ENCODE measurements at regions not wholly inside any gene's neighbourhood (a gene's known extent, or its start where the extent isn't known, plus 50 kb on each side); places are given as distances from the start of the nearest gene placed in this dataset.
A peak's percentile ranks its signal among the peaks of the same experiment; 100 is the strongest.

- Mint-ChIP-seq H3K9me3 (no peaks in the 10 kb centered on the region), H3K27me3 (no peaks in the 10 kb centered on the region), H3K36me3 (no peaks in the 10 kb centered on the region), H3K27ac (peak overlapping the region; percentile 24 to 96 (median 66)), H3K4me1 (peaks cover 39 to 68% (median 55%) of the 10 kb centered on the region in 4 donors), H3K4me3 (peak overlapping the region in 4 of 8 donors; percentile 14 to 93 (median 50))
- ChIA-PET POLR2A (ENCODE audit: partially characterized antibody) (interaction anchor here (2.1 kb wide), 1 partner anchor 232 kb away, joined by 11 read pairs; no protein-coding TSS in a partner anchor), CTCF (ENCODE audit: partially characterized antibody) (no interaction called here)
- DNase-seq: no peak
- Histone ChIP-seq H3K36me3 (ENCODE audit: insufficient read depth, low read length) (no peaks in the 10 kb centered on the region), H3K4me1 (ENCODE audit: insufficient read depth, low read length) (peaks cover 51% of the 10 kb centered on the region), H3K4me3 (ENCODE audit: low read length in 2 of 2) (no peak overlapping the region), H3K27me3 (ENCODE audit: insufficient read depth, low read length) (no peaks in the 10 kb centered on the region), H3K27ac (ENCODE audit: low read depth, low read length) (no peak overlapping the region), H3K9me3 (ENCODE audit: control insufficient read depth in 1 of 2, low read length in 2 of 2) (no peaks in the 10 kb centered on the region)
- intact Hi-C loops (cut with micrococcal nuclease): no loop called here
Observed at GRCh38 chr14:71553779-71554178, 378.4 kb upstream of the RGS6 start.

DNA sequence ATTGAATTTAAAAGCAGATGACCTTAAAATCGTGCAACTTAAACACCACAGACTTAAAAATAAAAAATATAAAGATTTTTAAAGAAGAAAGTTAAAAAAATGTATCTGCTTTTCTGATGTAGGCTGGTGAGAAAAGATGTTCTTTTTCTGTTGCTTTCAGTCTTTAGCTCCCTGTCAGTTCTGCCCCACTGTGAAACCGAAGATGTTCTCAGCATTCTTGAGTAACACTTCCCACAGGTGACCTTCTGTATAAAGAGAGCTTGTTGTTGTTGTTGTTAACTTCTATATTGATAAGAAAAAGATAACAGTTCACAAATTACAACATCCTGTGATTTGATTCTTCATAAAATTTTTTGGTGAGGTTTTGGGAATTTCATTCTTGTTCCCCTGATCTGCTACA lies 377.9 kb upstream of the RGS6 start:
- H3K4me3 Mint-ChIP-seq: peak overlapping the region in 6 of 8 donors; percentile 23 to 93 (median 68)
- H3K4me1 ChIP-seq (ENCODE audit: insufficient read depth, low read length): peaks cover 51% of the 10 kb centered on the region
- H3K36me3 Mint-ChIP-seq: no peaks in the 10 kb centered on the region
- no peaks in the 10 kb centered on the region for H3K27me3 Mint-ChIP-seq
- H3K36me3 ChIP-seq (ENCODE audit: insufficient read depth, low read length): no peaks in the 10 kb centered on the region
- peak overlapping the region; percentile 65 for H3K27ac ChIP-seq (ENCODE audit: low read depth, low read length)
- DNase-seq: peak in 1 of 5 donors; percentile 48
- no peaks in the 10 kb centered on the region for H3K27me3 ChIP-seq (ENCODE audit: insufficient read depth, low read length)
- intact Hi-C loops (cut with micrococcal nuclease): no loop called here
- CTCF ChIA-PET (ENCODE audit: partially characterized antibody): no interaction called here
- peak overlapping the region; percentile 45 to 96 (median 94) for H3K27ac Mint-ChIP-seq
- H3K9me3 ChIP-seq (ENCODE audit: control insufficient read depth in 1 of 2, low read length in 2 of 2): no peaks in the 10 kb centered on the region
- POLR2A ChIA-PET (ENCODE audit: partially characterized antibody): interaction anchor here (2.1 kb wide), 1 partner anchor 232 kb away, joined by 11 read pairs; no protein-coding TSS in a partner anchor
- peaks cover 39 to 68% (median 55%) of the 10 kb centered on the region in 4 donors for H3K4me1 Mint-ChIP-seq
- H3K4me3 ChIP-seq (ENCODE audit: low read length in 2 of 2): no peak overlapping the region
- H3K9me3 Mint-ChIP-seq: no peaks in the 10 kb centered on the region

DNA sequence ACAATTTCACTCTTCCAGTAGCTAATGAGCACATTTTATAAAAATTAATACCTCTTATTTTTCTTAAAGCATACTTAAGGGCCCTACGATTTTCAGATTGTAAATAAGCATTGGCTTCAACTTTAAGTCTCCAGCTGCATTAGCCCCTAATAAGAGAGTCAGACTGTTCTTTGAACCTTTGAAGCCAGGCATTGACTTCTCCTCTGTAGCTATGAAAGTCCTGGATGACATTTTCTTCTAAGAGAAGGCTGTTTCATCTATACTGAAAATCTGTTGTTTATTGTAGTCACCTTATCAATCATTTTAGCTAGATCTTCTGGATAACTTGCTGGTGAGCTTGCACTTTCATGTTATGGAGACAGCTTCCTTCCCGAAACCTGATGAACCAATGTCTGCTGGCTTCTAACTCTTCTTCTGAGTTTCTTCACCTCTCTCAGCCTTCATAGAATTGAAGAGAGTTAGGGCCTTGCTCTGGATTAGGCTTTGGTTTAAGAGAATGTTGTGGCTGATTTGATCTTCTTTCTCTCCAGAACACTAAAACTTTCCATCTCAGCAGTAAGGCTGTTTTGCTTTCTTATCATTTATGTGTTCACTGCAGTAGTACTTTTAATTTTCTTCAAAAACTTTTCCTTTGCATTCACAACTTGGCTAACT lies 377.1 kb upstream of the RGS6 start:
- Mint-ChIP-seq H3K9me3 (no peaks in the 10 kb centered on the region), H3K27ac (peak overlapping the region; percentile 85 to 96 (median 94)), H3K4me3 (peak overlapping the region; percentile 62 to 93 (median 84)), H3K27me3 (no peaks in the 10 kb centered on the region), H3K4me1 (peaks cover 39 to 64% (median 55%) of the 10 kb centered on the region in 4 donors), H3K36me3 (no peaks in the 10 kb centered on the region)
- Histone ChIP-seq H3K4me3 (ENCODE audit: low read length in 2 of 2) (peak overlapping the region; percentile 11 to 24), H3K4me1 (ENCODE audit: insufficient read depth, low read length) (peaks cover 51% of the 10 kb centered on the region), H3K27ac (ENCODE audit: low read depth, low read length) (peak overlapping the region; percentile 65), H3K9me3 (ENCODE audit: control insufficient read depth in 1 of 2, low read length in 2 of 2) (no peaks in the 10 kb centered on the region), H3K27me3 (ENCODE audit: insufficient read depth, low read length) (no peaks in the 10 kb centered on the region), H3K36me3 (ENCODE audit: insufficient read depth, low read length) (no peaks in the 10 kb centered on the region)
- ChIA-PET CTCF (ENCODE audit: partially characterized antibody) (no interaction called here), POLR2A (ENCODE audit: partially characterized antibody) (interaction anchor here (1.5 to 2.1 kb wide), 2 partner anchors 37 to 233 kb away, joined by 4 to 11 read pairs; no protein-coding TSS in a partner anchor)
- DNase-seq: peak in 2 of 5 donors; percentile 10 to 11
- intact Hi-C loops (cut with micrococcal nuclease): no loop called here

DNA sequence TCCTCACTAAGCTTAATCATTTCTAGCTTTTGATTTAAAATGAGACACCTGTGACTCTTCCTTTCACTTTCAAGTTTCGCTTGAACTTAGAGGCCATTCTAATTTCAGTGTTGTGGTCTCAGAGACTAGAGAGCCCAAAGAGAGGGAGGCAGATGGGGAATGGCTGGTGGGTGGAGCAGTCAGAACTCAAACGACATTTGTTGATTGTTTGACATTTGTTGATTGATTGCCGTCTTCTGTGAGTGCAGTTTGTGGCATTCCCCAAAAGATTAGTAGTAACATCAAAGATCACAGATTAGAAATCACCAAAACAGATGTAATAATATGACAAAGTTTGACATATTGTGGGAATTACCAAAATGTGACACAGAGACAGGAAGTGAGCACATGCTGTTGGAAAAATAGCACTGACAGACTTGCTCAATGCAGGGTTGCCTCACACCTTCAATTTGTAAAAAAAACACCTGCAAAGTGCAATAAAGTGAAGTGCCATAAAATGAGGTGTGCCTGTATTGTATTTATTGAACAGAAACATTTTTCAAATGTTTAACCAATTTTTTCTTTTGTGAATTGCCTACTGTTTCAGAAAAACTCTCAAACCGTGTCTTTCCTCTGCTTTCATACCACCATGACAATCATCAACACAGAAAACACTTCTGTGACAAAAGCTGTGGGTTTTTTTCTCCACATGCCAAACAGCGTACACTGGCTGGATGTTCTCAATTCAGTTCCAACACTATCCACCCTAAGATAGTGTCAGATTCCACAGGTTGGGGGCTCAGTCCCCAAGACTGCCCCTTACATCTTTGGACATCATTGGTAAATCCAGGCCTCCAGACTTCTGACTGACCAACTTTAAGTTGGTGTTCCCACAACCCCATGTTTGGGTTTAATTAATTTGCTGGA lies 376.3 kb upstream of the RGS6 start:
- no peaks in the 10 kb centered on the region for H3K27me3 Mint-ChIP-seq

GRCh38 chr14:71556730-71557129 lies 375.5 kb upstream of the RGS6 start:
- Histone ChIP-seq H3K36me3 (ENCODE audit: insufficient read depth, low read length) (no peaks in the 10 kb centered on the region), H3K9me3 (ENCODE audit: control insufficient read depth in 1 of 2, low read length in 2 of 2) (no peaks in the 10 kb centered on the region), H3K27me3 (ENCODE audit: insufficient read depth, low read length) (no peaks in the 10 kb centered on the region), H3K4me3 (ENCODE audit: low read length in 2 of 2) (no peak overlapping the region), H3K27ac (ENCODE audit: low read depth, low read length) (peak overlapping the region; percentile 65), H3K4me1 (ENCODE audit: insufficient read depth, low read length) (peaks cover 51% of the 10 kb centered on the region)
- Mint-ChIP-seq H3K4me1 (peaks cover 36 to 61% (median 50%) of the 10 kb centered on the region in 4 donors), H3K9me3 (no peaks in the 10 kb centered on the region), H3K4me3 (peak overlapping the region in 3 of 8 donors; percentile 21 to 93 (median 43)), H3K27me3 (no peaks in the 10 kb centered on the region), H3K36me3 (no peaks in the 10 kb centered on the region), H3K27ac (peak overlapping the region; percentile 32 to 96 (median 91))
- POLR2A ChIA-PET (ENCODE audit: partially characterized antibody): interaction anchor here (0.5 to 1.5 kb wide), 3 partner anchors 35 to 236 kb away, joined by 3 to 5 read pairs (median 4); no protein-coding TSS in a partner anchor
- CTCF ChIA-PET (ENCODE audit: partially characterized antibody): interaction anchor here (0.8 kb wide), 1 partner anchor 39 kb away, joined by 3 read pairs; no protein-coding TSS in a partner anchor
- DNase-seq: no peak
- intact Hi-C loops (cut with micrococcal nuclease): loop anchor here (2.0 kb wide), 1 partner anchor 236 kb away; the partner anchor contains the start of gene SIPA1L1

More for the DNA sequence above, 376.3 kb upstream of the RGS6 start:
- no peaks in the 10 kb centered on the region for H3K27me3 ChIP-seq (ENCODE audit: insufficient read depth, low read length)
- no peaks in the 10 kb centered on the region for H3K9me3 ChIP-seq (ENCODE audit: control insufficient read depth in 1 of 2, low read length in 2 of 2)
- H3K4me1 ChIP-seq (ENCODE audit: insufficient read depth, low read length): peaks cover 51% of the 10 kb centered on the region
- no peaks in the 10 kb centered on the region for H3K36me3 ChIP-seq (ENCODE audit: insufficient read depth, low read length)
- Mint-ChIP-seq H3K27ac (peak overlapping the region; percentile 85 to 96 (median 94)), H3K4me3 (peak overlapping the region; percentile 62 to 93 (median 84)), H3K4me1 (peaks cover 38 to 62% (median 53%) of the 10 kb centered on the region in 4 donors), H3K9me3 (no peaks in the 10 kb centered on the region), H3K36me3 (no peaks in the 10 kb centered on the region)
- intact Hi-C loops (cut with micrococcal nuclease): loop anchor here (2.0 kb wide), 1 partner anchor 235 kb away; the partner anchor contains the start of gene SIPA1L1
- ChIA-PET CTCF (ENCODE audit: partially characterized antibody) (interaction anchor here (0.8 kb wide), 1 partner anchor 40 kb away, joined by 3 read pairs; no protein-coding TSS in a partner anchor), POLR2A (ENCODE audit: partially characterized antibody) (interaction anchor here (0.5 to 2.1 kb wide), 4 partner anchors 36 to 235 kb away, joined by 3 to 11 read pairs (median 4); no protein-coding TSS in a partner anchor)
- peak overlapping the region in 1 of 2 donors; percentile 11 for H3K4me3 ChIP-seq (ENCODE audit: low read length in 2 of 2)
- DNase-seq: peak; percentile 55 to 88 (median 64)
- peak overlapping the region; percentile 65 for H3K27ac ChIP-seq (ENCODE audit: low read depth, low read length)

- no peak for DNase-seq
- Histone ChIP-seq H3K4me3 (ENCODE audit: low read length in 2 of 2) (no peak overlapping the region), H3K27me3 (ENCODE audit: insufficient read depth, low read length) (no peaks in the 10 kb centered on the region), H3K36me3 (ENCODE audit: insufficient read depth, low read length) (no peaks in the 10 kb centered on the region), H3K27ac (ENCODE audit: low read depth, low read length) (no peak overlapping the region), H3K9me3 (ENCODE audit: control insufficient read depth in 1 of 2, low read length in 2 of 2) (no peaks in the 10 kb centered on the region), H3K4me1 (ENCODE audit: insufficient read depth, low read length) (peaks cover 51% of the 10 kb centered on the region)
- Mint-ChIP-seq H3K4me3 (peak overlapping the region in 3 of 8 donors; percentile 2 to 93 (median 13)), H3K27ac (peak overlapping the region in 5 of 7 donors; percentile 32 to 94 (median 87)), H3K27me3 (no peaks in the 10 kb centered on the region), H3K9me3 (no peaks in the 10 kb centered on the region), H3K36me3 (no peaks in the 10 kb centered on the region), H3K4me1 (peaks cover 36 to 61% (median 50%) of the 10 kb centered on the region in 4 donors)
- POLR2A ChIA-PET (ENCODE audit: partially characterized antibody): interaction anchor here (1.2 kb wide), 1 partner anchor 236 kb away, joined by 5 read pairs; no protein-coding TSS in a partner anchor
- intact Hi-C loops (cut with micrococcal nuclease): loop anchor here (2.0 kb wide), 1 partner anchor 237 kb away; the partner anchor contains the start of gene SIPA1L1
- CTCF ChIA-PET (ENCODE audit: partially characterized antibody): no interaction called here
Observed at GRCh38 chr14:71557351-71557750, 374.9 kb upstream of the RGS6 start.

Data from CD4-positive, alpha-beta memory T cell (primary cell).